Urothelium cell line (cell line): ENCODE measurements at regions not wholly inside any gene's neighbourhood (a gene's known extent, or its start where the extent isn't known, plus 50 kb on each side); places are given as distances from the start of the nearest gene placed in this dataset.

Source experiments
- DNase-seq: peaks from one replicate; pipeline ENCODE4 v3.0.0; 2011; ENCODE audit warnings: low spot score, mixed read lengths
- FAIRE-seq: peaks from 2 replicates; lab custom pipeline; 2011; peaks lifted over from hg19 to GRCh38; lab: Jason Lieb, UNC

DNA sequence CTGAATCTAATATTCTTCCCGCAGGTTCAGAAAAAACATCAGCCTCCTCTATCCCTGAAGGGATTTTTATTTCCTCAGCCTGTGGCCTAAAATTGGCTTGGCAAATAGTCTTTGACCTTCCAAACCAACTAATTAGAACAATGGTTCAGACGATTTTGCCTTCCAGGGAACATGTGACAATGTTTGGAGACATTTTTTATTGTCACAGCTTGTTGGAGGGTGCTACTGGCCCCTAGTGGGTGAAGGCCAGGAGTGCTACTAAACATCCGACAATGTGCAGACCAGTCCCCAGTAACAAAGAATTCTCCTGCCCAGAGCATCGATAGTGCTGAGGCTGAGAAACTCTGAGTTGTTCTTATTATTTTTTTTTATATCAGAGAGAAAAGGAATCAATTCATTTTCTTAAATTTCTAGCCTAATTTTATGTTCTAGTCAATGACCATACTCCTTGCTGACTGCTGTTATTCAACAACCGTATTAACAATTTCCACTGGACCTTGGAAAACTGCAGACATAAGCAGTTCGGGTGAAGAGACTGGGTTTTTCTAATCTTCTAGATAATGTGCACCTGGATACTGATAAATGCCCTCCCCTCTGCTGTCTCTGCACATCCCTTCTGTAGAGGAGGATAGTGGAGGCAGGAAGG is 280.7 kb downstream of the LMX1A start:
- DNase-seq (peak; percentile 37), FAIRE-seq (no peak)

DNA sequence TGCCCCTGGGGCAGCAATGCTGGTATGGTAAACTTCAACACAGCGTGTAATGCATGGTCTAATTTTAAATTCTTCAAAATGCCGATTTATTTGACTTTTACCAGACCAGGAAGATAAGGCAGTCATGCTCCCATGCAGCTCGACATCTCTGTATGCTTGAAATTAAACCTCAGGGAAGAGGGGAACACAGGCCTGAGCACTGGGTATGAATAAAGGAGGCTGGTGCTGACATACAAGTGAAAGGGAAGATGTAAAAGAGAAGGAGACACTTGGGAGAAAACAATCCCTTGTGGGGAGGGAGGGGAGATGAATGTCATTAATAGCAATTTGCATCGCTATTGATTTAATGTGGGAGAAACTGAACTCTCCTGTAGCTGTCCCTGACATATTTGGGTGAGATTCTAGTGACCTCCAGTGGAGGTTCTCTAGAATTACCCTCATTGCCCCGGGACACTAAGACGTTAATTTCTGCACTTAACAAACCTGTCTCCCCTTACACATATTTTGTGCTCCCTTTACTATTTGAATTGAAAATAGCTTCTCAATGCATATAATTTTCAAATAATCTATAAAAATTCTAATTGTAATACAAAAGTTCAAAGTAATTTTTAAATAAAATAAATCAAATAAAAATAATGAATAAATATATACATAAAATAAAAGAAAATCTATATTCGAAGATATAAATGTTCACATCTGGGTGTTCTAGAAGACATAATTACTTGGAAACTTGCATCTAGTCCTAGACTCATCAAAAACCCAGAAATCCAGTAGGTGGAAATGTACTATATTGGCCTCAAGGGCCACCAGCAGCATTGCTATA is 283.1 kb downstream of the LMX1A start:
- DNase-seq (peak; percentile 60), FAIRE-seq (no peak)

DNA sequence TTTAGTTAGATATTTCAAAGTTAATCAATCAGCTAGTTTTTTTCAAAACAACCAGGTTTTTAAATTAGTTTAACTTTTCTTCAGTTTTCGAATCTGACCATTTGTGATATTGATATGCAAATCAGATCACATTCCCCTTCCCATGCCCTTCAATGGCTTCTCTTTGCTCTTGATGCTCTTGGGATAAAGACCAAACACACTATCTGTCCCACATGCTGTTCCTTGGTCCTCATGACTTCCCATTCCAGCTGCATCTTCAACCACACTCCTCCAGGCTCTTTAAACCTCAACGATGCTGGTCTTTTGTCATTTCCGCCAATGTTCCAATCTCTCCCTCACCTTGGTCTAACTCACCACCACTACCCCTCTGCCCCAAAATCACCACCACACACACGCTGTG is 285.8 kb downstream of the LMX1A start:
- DNase-seq (no peak), FAIRE-seq (no peak)

DNA sequence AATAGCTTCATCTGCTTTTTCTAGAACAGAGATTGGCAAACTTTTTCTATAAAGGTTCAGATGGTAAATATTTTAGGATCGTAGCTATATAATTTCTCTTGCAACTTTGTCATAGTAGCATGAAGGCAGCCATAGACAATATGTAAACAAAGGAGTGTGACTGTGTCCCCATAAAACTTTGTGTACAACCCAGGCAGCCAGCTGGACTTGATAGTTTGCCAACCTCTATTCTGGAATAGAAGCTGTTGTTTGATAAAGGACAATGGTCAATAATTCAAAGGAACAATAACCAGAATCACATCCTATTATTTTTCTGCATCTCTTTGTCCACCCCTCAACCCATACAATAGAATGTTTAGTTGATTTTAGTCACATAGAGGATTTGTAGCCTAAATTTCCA is 286.7 kb downstream of the LMX1A start:
- no peak for DNase-seq
- FAIRE-seq, result no peak

DNA sequence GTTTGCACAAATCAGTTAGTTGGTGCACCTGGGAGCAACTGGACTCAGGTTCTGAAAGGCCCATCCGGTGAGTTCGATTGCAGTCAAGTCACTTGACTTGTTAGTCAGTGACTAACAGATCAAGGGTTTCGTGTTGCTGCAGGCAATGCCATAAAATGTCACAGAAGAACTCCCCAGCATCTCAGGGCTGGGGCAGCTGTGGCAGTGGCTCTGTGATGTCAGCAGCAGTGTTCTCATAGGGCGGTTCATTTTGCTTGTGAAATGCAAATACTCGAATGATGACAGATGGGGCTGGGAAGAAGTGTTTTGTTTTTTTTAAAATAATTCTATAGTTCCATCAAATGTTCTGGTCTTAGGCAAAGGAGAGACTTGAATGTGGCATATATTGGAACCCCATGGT is 287.8 kb downstream of the LMX1A start:
- DNase-seq, result no peak
- no peak for FAIRE-seq

DNA sequence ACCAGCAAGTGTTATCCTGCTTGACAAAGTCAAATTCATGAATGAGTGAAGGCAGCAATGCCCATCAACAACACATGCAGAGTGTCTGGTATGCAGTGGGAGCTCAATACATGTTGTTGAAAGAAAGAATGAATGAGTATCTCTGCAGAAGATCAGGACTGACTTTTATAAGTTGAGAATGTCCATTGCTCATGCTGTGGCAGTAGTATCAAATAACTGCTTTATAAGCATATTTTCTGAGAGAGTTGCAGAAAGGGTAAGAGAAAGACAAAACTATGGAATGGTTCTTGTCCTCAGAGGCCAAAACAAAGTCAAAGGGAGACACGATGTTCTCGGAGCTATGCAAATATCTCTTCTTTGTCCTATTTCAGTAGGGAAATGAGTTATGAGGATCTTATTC is 288.7 kb downstream of the LMX1A start:
- no peak for FAIRE-seq

DNA sequence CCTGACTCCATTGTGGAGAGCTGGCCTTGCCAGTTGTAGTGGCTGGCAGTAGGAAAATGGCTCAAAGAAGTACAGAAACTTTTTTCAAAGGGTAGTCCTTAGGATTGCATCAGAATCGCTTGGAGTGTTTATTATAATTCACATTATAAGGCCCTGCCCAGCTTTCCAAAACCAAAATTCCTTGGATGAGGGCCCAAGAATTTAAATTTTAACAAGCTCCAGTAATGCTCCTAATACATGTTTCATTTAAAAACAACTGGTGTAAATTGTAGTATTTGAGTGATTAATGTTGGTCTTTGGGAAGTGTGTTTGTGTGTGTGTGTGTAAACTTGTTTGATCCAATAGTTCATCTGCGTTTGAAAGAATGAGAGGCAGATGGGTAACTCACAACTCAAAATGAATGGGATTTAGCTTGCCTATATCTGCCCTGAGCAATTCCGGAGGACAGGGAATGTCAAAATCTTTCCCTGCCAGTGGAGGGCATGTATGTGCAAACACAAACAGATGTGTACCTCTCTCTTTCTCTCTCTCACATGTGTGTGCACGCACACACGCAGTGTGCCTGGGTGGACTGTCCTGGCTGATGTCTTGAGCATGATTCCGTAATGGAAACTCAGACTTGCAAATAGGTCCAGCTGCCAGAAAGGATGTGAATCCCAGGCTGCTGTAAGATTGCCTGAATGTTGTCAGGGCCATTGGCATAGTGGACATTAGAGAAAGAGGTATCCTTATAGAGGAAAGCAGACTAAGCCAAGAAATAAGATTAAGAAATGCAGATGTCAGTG is 293.1 kb downstream of the LMX1A start:
- DNase-seq (no peak), FAIRE-seq (no peak)

More for the DNA sequence above, 288.7 kb downstream of the LMX1A start:
- no peak for DNase-seq

DNA sequence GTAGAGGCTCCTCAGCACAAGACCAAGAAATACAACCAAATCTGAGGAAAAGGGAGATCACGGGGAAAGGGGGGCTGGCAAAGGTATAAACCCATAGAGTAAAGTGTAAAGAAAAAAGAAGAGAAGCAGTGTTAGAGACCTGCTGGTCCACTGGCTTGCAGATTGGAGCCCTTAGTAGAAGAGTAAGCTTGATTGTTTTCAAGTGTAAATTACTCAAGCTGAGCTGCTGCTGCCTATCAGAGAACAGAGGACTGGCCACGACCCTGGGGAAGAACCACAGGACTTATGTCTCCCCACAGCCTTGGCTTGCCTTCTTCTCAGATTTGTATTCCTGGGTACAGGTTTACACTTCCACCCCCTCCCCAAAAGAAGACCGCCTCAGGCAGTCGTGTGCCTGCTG is 294.2 kb downstream of the LMX1A start:
- no peak for FAIRE-seq
- no peak for DNase-seq

DNA sequence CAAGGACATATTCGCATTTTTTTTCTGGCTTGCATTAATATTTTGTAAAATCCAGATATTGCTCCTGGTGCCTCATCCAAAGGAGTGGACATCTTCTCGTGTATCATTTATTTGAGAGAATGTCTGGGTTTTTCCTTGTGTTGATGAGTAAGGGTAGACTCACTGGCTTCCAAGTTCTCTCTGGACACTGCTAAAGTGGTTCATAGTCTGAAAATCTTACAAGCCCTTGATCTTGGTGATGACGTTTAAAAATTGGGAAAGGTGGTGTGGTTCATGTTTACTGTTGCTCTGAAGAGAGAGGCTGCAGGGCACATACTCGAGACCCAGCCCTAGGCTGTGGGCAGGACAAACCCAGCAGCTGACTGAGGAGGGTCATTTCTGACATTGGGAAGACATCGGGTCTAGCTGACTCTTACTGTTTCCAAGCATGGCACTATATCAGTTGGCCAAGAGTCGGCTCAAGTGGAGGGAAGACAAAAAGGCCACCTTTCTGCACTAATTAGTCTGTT is 296.2 kb downstream of the LMX1A start:
- FAIRE-seq (no peak), DNase-seq (no peak)

DNA sequence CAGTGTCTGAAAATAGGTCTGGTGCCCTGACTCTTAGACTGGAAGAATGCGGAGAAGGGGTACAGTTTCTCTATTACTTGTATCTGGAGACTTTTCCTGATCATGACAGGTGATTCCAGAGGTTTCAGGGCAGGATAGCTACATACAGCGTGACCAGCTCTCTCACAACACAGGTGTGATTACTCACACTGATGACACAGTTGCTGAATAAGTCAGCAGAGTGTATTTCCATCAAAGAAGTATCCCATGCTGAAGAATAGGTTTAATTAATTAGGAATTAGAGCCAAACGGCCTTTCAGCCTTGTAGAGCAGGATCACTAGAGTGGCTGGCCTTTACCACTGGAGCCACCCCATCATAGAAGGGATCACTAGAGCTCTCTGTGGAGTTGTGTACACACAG is 298.6 kb downstream of the LMX1A start:
- no peak for FAIRE-seq

DNA sequence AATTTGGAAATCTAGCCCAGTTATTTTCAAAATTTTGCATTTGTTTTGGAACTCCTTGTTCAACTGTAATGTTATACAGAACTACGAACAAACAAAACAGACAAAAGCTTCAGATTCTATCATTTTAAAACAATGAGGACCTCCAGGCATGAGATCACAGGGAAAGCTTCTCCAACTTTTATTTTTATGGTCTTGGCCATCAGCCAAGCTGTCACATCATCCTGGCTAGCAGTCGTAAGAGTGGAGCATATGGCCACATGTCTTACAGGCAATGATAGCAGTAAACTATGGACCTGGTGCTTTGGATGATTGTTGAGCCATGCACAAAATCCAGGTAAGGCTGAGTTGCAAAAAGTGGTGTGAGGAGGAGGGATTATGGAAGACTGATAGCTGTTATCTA is 299.6 kb downstream of the LMX1A start:
- DNase-seq, result peak; percentile 10
- FAIRE-seq, result no peak

More for the DNA sequence above, 298.6 kb downstream of the LMX1A start:
- no peak for DNase-seq

DNA sequence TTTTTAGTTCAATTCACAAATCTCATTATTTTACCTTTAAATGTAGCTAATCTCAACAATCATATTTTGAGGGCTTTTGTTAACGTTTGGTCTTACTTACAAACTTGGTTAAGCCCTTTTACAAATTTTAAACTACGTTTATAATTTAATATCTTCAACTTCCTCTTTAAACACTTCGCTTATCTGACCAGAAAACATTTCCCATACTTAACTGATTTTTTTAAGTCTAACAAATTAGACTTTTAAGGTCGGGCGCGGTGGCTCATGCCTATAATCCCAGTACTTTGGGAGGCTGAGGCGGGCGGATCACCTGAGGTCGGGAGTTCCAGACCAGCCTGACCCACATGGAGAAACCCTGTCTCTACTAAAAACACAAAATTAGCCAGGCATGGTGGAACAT is 300.9 kb downstream of the LMX1A start:
- FAIRE-seq (no peak), DNase-seq (no peak)

DNA sequence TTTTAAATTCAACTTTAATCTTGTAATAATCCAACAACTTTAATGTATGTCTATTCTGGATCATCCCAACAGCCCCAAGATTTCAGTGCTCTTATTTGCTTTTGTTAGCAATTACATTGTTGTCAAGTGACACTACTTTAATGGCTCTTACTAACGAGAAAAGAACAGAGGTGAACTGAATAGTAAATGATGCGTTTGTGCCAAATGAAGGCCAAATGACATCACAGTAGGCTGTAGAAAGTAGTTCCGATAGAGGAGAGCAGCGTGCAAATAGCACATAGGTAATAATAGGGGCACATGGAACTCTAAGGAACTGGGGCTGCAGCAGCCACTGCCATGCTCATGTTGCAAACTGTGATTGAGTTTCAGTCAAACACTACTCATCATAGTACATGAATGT is 301.9 kb downstream of the LMX1A start:
- DNase-seq, result no peak
- FAIRE-seq, result no peak

DNA sequence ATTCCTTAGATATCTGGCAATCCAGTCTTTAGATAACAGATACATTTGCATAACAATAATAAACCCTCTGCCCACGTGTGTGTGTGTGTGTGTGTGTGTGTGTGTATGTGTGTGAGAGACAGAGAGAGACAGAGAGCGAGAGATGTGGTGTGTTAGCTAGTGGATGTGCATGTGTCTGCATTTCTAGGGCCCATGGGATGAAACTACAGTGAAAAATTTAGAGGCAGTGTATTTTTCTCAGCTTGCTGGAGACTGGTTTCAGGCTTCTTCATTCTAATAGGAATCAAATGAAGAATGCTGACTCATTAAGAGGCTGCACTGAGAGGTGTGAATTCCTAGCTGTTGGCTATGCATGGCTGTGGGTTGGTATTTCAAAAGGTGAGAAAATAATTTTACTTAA is 303.2 kb downstream of the LMX1A start:
- FAIRE-seq, result no peak

DNA sequence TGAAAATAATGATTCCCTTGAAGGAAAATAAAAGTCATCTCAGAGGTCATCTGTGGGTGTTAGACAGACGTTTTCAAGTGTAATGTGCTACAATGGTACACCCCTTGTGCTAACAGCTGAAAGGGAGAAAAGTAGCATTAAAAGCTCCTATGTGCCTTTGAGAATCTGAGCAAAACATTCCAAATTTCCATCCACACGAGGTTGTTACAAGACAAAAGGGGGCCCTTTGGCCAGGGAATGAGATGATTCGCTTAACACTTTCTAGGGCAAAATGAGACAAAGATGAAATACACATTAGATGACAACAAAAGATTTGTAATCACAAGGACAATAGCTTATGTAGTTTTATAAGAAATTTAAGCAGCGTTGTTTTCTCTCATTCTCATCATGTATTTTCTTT is 303.6 kb downstream of the LMX1A start:
- FAIRE-seq, result no peak
- no peak for DNase-seq

More for the DNA sequence above, 303.2 kb downstream of the LMX1A start:
- no peak for DNase-seq

DNA sequence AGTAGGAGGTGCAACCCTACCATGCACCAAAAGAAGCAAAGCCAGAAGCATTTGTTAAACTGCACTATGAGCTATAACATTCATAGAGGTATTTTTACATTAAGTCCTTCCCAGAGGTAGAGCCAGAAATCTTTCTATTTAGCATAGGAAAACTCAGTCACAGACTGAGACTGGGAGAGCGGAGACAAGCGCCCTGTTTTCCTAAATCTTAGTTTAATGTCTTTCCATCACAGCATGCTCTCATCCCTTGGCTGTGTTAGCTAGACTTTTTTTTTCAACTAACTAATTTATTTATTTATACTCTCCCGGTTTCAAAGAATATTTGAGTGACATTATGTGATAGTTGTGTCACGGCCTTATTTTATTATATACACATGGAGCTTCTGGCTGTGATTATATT is 304.1 kb downstream of the LMX1A start:
- DNase-seq (no peak), FAIRE-seq (no peak)

DNA sequence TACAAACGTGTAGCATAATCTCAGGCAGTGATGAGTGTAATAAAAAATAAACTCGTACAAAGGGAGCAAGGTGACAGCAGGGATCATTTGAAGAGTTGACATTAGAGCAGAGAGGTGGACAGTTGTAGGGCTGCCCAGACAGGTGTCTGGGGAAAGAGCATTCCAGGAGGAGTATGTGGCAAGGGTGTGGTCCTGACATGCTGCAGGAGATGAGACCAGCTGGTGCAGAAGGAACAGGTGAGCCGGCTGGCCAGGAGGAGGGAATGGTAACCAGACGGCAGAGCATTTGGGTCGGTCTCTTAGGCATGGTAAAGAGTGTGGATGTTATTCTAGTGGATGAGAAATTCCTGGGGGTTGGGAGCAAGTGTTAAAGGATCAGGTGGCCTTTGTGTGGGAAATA is 306.3 kb downstream of the LMX1A start:
- DNase-seq (no peak), FAIRE-seq (no peak)

DNA sequence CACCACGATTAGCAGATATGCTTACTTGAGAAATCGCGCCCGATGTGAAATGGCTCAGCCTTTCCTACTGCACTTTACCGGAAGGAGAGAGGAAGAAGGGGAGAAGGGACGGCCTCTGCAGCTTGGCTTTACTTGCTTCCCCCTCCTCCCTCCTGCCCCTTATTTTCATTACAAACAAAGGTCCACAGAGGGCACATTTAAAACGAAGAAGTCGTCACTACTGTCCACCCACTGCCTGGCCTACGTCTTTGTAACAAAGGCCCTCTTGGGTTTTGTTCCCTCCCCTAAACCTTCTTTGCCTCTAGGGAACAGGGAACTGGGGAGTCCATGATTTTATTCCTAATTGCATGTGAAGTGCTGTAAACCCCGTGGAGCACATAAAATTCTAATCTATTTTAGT is 308.5 kb downstream of the LMX1A start:
- DNase-seq (no peak), FAIRE-seq (no peak)

DNA sequence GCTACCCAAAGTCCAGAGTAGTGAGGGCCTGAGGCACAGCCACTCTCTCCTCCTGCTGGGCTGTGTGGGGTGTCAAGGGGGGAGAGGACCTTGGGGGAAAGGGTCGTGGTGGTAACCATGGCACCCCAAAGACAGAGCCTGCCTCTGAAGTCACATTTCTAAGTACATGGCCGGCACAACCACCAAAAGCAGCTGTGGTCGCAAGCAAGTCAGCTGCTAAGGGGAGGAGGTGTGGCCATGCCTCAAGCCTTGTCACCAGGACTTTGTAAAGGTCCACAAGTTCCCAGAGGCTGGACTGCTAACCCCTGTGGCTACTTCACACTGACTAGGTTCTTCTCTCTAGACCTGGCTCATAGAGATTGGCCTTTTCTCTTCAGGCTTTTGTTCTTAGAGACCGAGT is 310.6 kb downstream of the LMX1A start:
- FAIRE-seq (no peak), DNase-seq (no peak)

DNA sequence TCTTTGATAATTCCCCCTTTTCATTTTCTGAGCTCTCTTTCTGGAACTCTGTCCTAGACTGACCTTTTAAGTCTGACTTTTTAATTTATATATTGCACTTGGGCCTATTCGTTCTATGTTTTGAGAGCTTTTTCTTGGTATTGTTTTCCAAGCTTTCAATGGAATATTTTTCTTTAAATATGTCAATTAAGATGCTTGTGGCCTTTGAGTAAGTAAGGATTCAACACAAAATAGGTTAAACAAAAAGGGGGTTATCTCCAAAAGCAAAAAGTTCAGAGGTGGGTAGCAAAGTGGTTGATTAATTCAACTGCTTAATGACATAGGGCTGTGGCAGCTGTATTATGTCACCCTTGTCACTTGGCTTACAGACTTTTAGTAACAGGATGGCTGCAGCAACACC is 315.9 kb downstream of the LMX1A start:
- DNase-seq (no peak), FAIRE-seq (no peak)

DNA sequence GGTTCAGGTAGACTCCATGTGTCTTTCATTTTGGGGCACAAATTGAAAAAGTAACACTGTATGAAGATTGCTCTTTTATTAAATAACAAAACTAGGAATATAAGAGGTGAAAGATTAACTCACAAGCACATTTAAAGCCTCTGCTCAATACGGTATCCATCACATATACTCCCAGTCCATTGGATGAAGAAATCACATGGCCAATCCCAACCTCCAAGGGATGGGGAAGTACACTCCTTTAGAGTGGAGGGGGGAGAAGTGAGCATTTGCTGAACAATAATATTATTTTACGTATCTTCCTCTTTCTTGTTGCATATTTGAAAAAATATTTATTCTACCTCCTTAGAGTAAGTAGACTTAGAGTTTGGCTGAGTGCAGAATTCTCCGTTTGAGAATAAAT is 316.5 kb downstream of the LMX1A start:
- no peak for FAIRE-seq
- no peak for DNase-seq

DNA sequence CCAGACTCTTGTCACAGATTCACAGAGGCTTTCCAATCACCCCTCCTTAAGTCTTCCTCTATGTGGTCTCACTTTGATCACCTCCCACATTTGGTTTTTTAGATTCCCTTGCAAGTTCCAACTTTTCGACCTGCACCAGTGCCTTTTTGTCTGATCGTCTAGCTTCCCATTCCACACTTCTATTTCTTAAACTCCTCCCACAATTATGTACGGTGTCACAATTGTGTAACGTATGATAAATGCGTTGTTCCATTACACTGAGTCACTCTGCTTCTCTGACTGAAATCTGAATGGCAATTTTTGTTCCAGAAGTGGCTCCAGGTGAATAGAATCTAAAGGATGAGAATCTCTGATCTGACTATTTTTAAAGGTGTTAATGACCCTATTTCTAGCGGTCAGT is 320.1 kb downstream of the LMX1A start:
- FAIRE-seq (no peak), DNase-seq (no peak)
